Thoracic aorta (tissue), 2 donors: ENCODE measurements at regions not wholly inside any gene's neighbourhood (a gene's known extent, or its start where the extent isn't known, plus 50 kb on each side); places are given as distances from the start of the nearest gene placed in this dataset.

Experiments
- ATAC-seq: fragments of 150-250 bp; one replicate; pipeline ENCODE4 v1.8.0; 2017; ENCODE audit warnings: low read depth; ENCODE audit not compliant: insufficient number of reproducible peaks, low FRiP score
- DNase-seq: peaks from one replicate; pipeline ENCODE4 v3.0.0-alpha.2; 2020; ENCODE audit warnings: low spot score
- H3K27ac ChIP-seq, 2 donors: fragments of 200-600 bp; sonication (generic); 1 replicate in 1 of 2; 2 replicates in 1 of 2; pipeline ENCODE4 v1.5.1; 2016; ENCODE audit warnings: mild to moderate bottlenecking in 2 of 2, moderate library complexity in 2 of 2
- H3K27me3 ChIP-seq: fragments of 200-600 bp; sonication (generic); replicated peaks from 2 replicates; pipeline ENCODE4 v1.6.0; 2016; ENCODE audit warnings: mild to moderate bottlenecking; ENCODE audit not compliant: insufficient read depth
- H3K36me3 ChIP-seq: fragments of 200-600 bp; sonication (generic); one replicate; pipeline ENCODE4 v1.5.1; 2016
- H3K4me1 ChIP-seq, 2 donors: fragments of 200-600 bp; sonication (generic); 1 replicate in 1 of 2; 2 replicates in 1 of 2; pipeline versions ENCODE4 v1.5.1 to v1.6.0; 2016; ENCODE audit warnings: low read depth in 2 of 2, mild to moderate bottlenecking in 1 of 2; ENCODE audit not compliant: control insufficient read depth in 1 of 2
- H3K4me3 ChIP-seq: fragments of 200-600 bp; sonication (generic); 2 replicates; pipeline ENCODE4 v1.5.1; 2016; ENCODE audit warnings: mild to moderate bottlenecking
- H3K9me3 ChIP-seq: fragments of 200-600 bp; sonication (generic); 2 replicates; pipeline ENCODE4 v1.5.1; 2016
- CTCF ChIP-seq: fragments of 200-600 bp; sonication (generic); IDR thresholded peaks from one replicate; pipeline ENCODE4 v1.5.1; 2019; ENCODE audit warnings: antibody characterized with exemption

GRCh38 chr7:13687500-13687899 lies 302.0 kb downstream of the ETV1 start:
- TF ChIP-seq CTCF = no peak
- Histone ChIP-seq H3K9me3 (no peaks in the 10 kb centered on the region), H3K27me3 (no peaks in the 10 kb centered on the region), H3K4me3 (no peak overlapping the region), H3K27ac (no peak overlapping the region), H3K4me1 (no peaks in the 10 kb centered on the region), H3K36me3 (no peaks in the 10 kb centered on the region)
- no peak for ATAC-seq
- no peak for DNase-seq

GRCh38 chr7:13692548-13692947 lies 296.9 kb downstream of the ETV1 start:
- Histone ChIP-seq H3K27me3 (no peaks in the 10 kb centered on the region), H3K27ac (no peak overlapping the region), H3K4me3 (no peak overlapping the region), H3K36me3 (no peaks in the 10 kb centered on the region), H3K9me3 (no peaks in the 10 kb centered on the region), H3K4me1 (no peaks in the 10 kb centered on the region)
- no peak for TF ChIP-seq CTCF
- no peak for DNase-seq
- no peak for ATAC-seq

- no peaks in the 10 kb centered on the region for H3K4me1 ChIP-seq
- no peak overlapping the region for H3K4me3 ChIP-seq
- H3K36me3 ChIP-seq = no peaks in the 10 kb centered on the region
- no peak overlapping the region for H3K27ac ChIP-seq
- ATAC-seq (no peak), DNase-seq (no peak)
- TF ChIP-seq CTCF = no peak
- no peaks in the 10 kb centered on the region for H3K27me3 ChIP-seq
- no peaks in the 10 kb centered on the region for H3K9me3 ChIP-seq
These were observed 287.2 kb downstream of the ETV1 start for GRCh38 chr7:13702251-13702650.

GRCh38 chr7:13708670-13709069 lies 280.8 kb downstream of the ETV1 start:
- TF ChIP-seq CTCF = no peak
- ATAC-seq = no peak

GRCh38 chr7:13713092-13713491 lies 276.4 kb downstream of the ETV1 start:
- DNase-seq (no peak), ATAC-seq (no peak)
- Histone ChIP-seq H3K4me3 (no peak overlapping the region), H3K4me1 (no peaks in the 10 kb centered on the region), H3K27ac (no peak overlapping the region), H3K9me3 (peaks cover 4% of the 10 kb centered on the region), H3K36me3 (no peaks in the 10 kb centered on the region), H3K27me3 (no peaks in the 10 kb centered on the region)
- no peak for TF ChIP-seq CTCF

More at GRCh38 chr7:13708670-13709069, 280.8 kb downstream of the ETV1 start:
- Histone ChIP-seq H3K9me3 (no peaks in the 10 kb centered on the region), H3K27ac (no peak overlapping the region), H3K4me1 (no peaks in the 10 kb centered on the region), H3K27me3 (no peaks in the 10 kb centered on the region), H3K4me3 (no peak overlapping the region), H3K36me3 (no peaks in the 10 kb centered on the region)
- DNase-seq = no peak
